HEK293 (cell line): ENCODE measurements at regions not wholly inside any gene's neighbourhood (a gene's known extent, or its start where the extent isn't known, plus 50 kb on each side); places are given as distances from the start of the nearest gene placed in this dataset.
"Not testable (repeated sequence)": the region's sequence is repeated elsewhere in the genome, so short reads cannot be mapped to it uniquely, and the experiment has no call there.

ENCODE experiments used
- GLI4 ChIP-seq: fragments of 450-650 bp; formaldehyde crosslinking; IDR thresholded peaks from 2 replicates; pipeline ENCODE4 v1.5.1; 2016; ENCODE audit warnings: missing biosample characterization, missing genetic modification characterization
- KLF16 ChIP-seq: fragments of 450-650 bp; formaldehyde crosslinking; IDR thresholded peaks from 2 replicates; pipeline ENCODE4 v1.5.1; 2017; ENCODE audit warnings: missing biosample characterization, missing genetic modification characterization
- REPIN1 ChIP-seq: fragments of 450-650 bp; formaldehyde crosslinking; IDR thresholded peaks from 2 replicates; pipeline ENCODE4 v1.5.1; 2017; ENCODE audit warnings: missing biosample characterization, missing genetic modification characterization, low read depth
- REST ChIP-seq: fragments of 450-650 bp; formaldehyde crosslinking; IDR thresholded peaks from 2 replicates; pipeline ENCODE4 v1.5.1; 2016; ENCODE audit warnings: missing biosample characterization, missing genetic modification characterization
- YY1 ChIP-seq: fragments of 450-650 bp; formaldehyde crosslinking; IDR thresholded peaks from 2 replicates; pipeline ENCODE4 v1.5.1; 2018; ENCODE audit warnings: missing biosample characterization, missing genetic modification characterization
- ZNF10 ChIP-seq: fragments of 450-650 bp; formaldehyde crosslinking; IDR thresholded peaks from 2 replicates; pipeline ENCODE4 v1.5.1; 2017; ENCODE audit warnings: missing biosample characterization, missing genetic modification characterization
- ZNF148 ChIP-seq: fragments of 450-650 bp; formaldehyde crosslinking; IDR thresholded peaks from 2 replicates; pipeline ENCODE4 v1.5.0; 2017; ENCODE audit warnings: missing biosample characterization, missing genetic modification characterization, borderline replicate concordance
- ZNF37A ChIP-seq: fragments of 450-650 bp; IDR thresholded peaks from 2 replicates; pipeline ENCODE4 v1.5.1; 2018; ENCODE audit warnings: missing biosample characterization, missing genetic modification characterization
- ZNF501 ChIP-seq: fragments of 450-650 bp; formaldehyde crosslinking; IDR thresholded peaks from 2 replicates; pipeline ENCODE4 v1.5.1; 2016; ENCODE audit warnings: missing biosample characterization, missing genetic modification characterization
- ZNF561 ChIP-seq: fragments of 450-650 bp; IDR thresholded peaks from 2 replicates; pipeline ENCODE4 v1.5.1; 2018; ENCODE audit warnings: missing biosample characterization, missing genetic modification characterization, borderline replicate concordance
- ZNF792 ChIP-seq: fragments of 450-650 bp; formaldehyde crosslinking; IDR thresholded peaks from 2 replicates; pipeline ENCODE4 v1.5.1; 2016; ENCODE audit warnings: missing biosample characterization, missing genetic modification characterization
- ZXDB ChIP-seq: fragments of 450-650 bp; formaldehyde crosslinking; IDR thresholded peaks from 2 replicates; pipeline ENCODE4 v1.5.1; 2016; ENCODE audit warnings: missing biosample characterization, missing genetic modification characterization
- TF ChIP-seq, protein P1 (sequence below): fragments of 450-650 bp; formaldehyde crosslinking; IDR thresholded peaks from 2 replicates; pipeline ENCODE4 v1.5.1; 2016; ENCODE audit warnings: missing biosample characterization, missing genetic modification characterization
- TF ChIP-seq, protein P2 (sequence below): fragments of 450-650 bp; formaldehyde crosslinking; IDR thresholded peaks from 2 replicates; pipeline ENCODE4 v1.5.1; 2016; ENCODE audit warnings: missing biosample characterization, missing genetic modification characterization

DNA sequence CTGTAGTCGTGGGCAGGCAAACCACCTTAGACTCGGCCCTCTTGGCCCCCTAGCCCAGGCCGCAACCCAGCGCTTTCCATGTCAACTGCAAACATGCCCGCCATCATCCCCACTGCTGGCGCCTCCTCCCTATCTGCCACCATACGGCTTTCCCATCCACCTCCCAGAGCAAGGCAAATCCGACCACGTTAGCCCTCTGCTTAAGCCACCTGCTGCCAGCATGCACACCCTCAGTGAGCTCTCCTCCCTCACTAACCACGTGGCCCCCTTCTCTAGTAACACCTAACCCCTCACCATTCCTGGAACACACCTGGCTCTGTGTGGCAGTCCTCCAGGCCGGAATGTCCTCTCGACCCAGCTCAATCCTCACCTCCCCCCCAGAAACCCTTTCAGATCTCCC, 534.8 kb downstream of the TP53TG3F start:
- TF ChIP-seq, protein P1, sequence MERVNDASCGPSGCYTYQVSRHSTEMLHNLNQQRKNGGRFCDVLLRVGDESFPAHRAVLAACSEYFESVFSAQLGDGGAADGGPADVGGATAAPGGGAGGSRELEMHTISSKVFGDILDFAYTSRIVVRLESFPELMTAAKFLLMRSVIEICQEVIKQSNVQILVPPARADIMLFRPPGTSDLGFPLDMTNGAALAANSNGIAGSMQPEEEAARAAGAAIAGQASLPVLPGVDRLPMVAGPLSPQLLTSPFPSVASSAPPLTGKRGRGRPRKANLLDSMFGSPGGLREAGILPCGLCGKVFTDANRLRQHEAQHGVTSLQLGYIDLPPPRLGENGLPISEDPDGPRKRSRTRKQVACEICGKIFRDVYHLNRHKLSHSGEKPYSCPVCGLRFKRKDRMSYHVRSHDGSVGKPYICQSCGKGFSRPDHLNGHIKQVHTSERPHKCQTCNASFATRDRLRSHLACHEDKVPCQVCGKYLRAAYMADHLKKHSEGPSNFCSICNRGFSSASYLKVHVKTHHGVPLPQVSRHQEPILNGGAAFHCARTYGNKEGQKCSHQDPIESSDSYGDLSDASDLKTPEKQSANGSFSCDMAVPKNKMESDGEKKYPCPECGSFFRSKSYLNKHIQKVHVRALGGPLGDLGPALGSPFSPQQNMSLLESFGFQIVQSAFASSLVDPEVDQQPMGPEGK (tag by site-specific recombination) = not testable (repeated sequence)
- not testable (repeated sequence) for TF ChIP-seq ZNF501 (tag by site-specific recombination); YY1 (tag by site-specific recombination); REPIN1 (tag by site-specific recombination); ZNF37A (tag by site-specific recombination); ZNF10 (tag by site-specific recombination); ZXDB; GLI4 (tag by site-specific recombination); REST (tag by site-specific recombination); ZNF792 (tag by site-specific recombination); ZNF148 (tag by site-specific recombination); ZNF561 (tag by site-specific recombination); KLF16 (tag by site-specific recombination)
- TF ChIP-seq, protein P2, sequence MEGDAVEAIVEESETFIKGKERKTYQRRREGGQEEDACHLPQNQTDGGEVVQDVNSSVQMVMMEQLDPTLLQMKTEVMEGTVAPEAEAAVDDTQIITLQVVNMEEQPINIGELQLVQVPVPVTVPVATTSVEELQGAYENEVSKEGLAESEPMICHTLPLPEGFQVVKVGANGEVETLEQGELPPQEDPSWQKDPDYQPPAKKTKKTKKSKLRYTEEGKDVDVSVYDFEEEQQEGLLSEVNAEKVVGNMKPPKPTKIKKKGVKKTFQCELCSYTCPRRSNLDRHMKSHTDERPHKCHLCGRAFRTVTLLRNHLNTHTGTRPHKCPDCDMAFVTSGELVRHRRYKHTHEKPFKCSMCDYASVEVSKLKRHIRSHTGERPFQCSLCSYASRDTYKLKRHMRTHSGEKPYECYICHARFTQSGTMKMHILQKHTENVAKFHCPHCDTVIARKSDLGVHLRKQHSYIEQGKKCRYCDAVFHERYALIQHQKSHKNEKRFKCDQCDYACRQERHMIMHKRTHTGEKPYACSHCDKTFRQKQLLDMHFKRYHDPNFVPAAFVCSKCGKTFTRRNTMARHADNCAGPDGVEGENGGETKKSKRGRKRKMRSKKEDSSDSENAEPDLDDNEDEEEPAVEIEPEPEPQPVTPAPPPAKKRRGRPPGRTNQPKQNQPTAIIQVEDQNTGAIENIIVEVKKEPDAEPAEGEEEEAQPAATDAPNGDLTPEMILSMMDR (tag by site-specific recombination) = not testable (repeated sequence)
